Fibroblast of villous mesenchyme (primary cell): ENCODE measurements at regions not wholly inside any gene's neighbourhood (a gene's known extent, or its start where the extent isn't known, plus 50 kb on each side); places are given as distances from the start of the nearest gene placed in this dataset.

Experiments
- DNase-seq: peaks from one replicate; pipeline ENCODE4 v3.0.0-alpha.2; 2010; ENCODE audit warnings: low read depth
- H3K4me3 ChIP-seq: 2 replicates; pipeline ENCODE4 v1.5.1; 2011; ENCODE audit warnings: low read depth, mild to moderate bottlenecking, low read length
- CTCF ChIP-seq: IDR thresholded peaks from 2 replicates; pipeline ENCODE4 v1.5.1; 2012; ENCODE audit warnings: low read depth, mild to moderate bottlenecking, low read length; ENCODE audit not compliant: insufficient read depth

- peak; percentile 55 for DNase-seq
- H3K4me3 ChIP-seq = no peak overlapping the region
- TF ChIP-seq CTCF = no peak
Observed at GRCh38 chr6:105872249-105872648, 213.9 kb upstream of the PRDM1 start.

GRCh38 chr6:105871542-105871941, 214.6 kb upstream of the PRDM1 start:
- no peak for DNase-seq
- TF ChIP-seq CTCF = no peak
- H3K4me3 ChIP-seq = no peak overlapping the region

- H3K4me3 ChIP-seq = no peak overlapping the region
- no peak for DNase-seq
- no peak for TF ChIP-seq CTCF
Observed at GRCh38 chr6:105869835-105870440, 216.2 kb upstream of the PRDM1 start.

GRCh38 chr6:105868823-105869460, 217.2 kb upstream of the PRDM1 start:
- DNase-seq = no peak
- TF ChIP-seq CTCF = no peak
- H3K4me3 ChIP-seq = no peak overlapping the region

- TF ChIP-seq CTCF = no peak
- no peak for DNase-seq
- H3K4me3 ChIP-seq = no peak overlapping the region
Observed at GRCh38 chr6:105867821-105868220, 218.3 kb upstream of the PRDM1 start.

- no peak for TF ChIP-seq CTCF
- no peak overlapping the region for H3K4me3 ChIP-seq
- DNase-seq = no peak
Observed at GRCh38 chr6:105867277-105867676, 218.9 kb upstream of the PRDM1 start.
